Stomach (tissue), 8 donors: ENCODE measurements at regions not wholly inside any gene's neighbourhood (a gene's known extent, or its start where the extent isn't known, plus 50 kb on each side); places are given as distances from the start of the nearest gene placed in this dataset.

Experiments
- DNase-seq, 2 donors: peaks; one replicate each; pipeline versions ENCODE4 v3.0.0 to v3.0.0-alpha.2; 2013 to 2019
- H3K27ac ChIP-seq, 5 donors: fragments of 200-600 bp in 4 of 5; sonication (generic) in 4 of 5; one replicate each; pipeline ENCODE4 v1.5.1; 2013 to 2019; ENCODE audit warnings: mild to moderate bottlenecking in 1 of 5, moderate library complexity in 1 of 5
- H3K27me3 ChIP-seq, 3 donors: fragments of 200-600 bp; sonication (generic); one replicate each; pipeline ENCODE4 v1.5.1; 2017 to 2019; ENCODE audit warnings: mixed run types in 1 of 3
- H3K36me3 ChIP-seq, 4 donors: fragments of 200-600 bp; sonication (generic); 1 replicate in 3 of 4; 2 replicates in 1 of 4; pipeline ENCODE4 v1.5.1; 2016 to 2019
- H3K4me1 ChIP-seq, 4 donors: fragments of 200-600 bp; sonication (generic); one replicate each; pipeline ENCODE4 v1.5.1; 2016 to 2019
- H3K4me3 ChIP-seq, 4 donors: fragments of 200-600 bp; sonication (generic) in 3 of 4; one replicate each; pipeline ENCODE4 v1.5.1; 2016 to 2019; ENCODE audit warnings: mild to moderate bottlenecking in 1 of 4
- H3K9me3 ChIP-seq, 4 donors: fragments of 200-600 bp; sonication (generic); one replicate each; pipeline ENCODE4 v1.5.1; 2016 to 2019
- EP300 ChIP-seq: sonication (generic); formaldehyde crosslinking; IDR thresholded peaks from one replicate; pipeline ENCODE4 v1.6.1; 2017; ENCODE audit warnings: antibody characterized with exemption
- POLR2A ChIP-seq, 4 donors: fragments of 450-650 bp; IDR thresholded peaks; one replicate each; pipeline ENCODE4 v1.6.1; 2016; ENCODE audit warnings: antibody characterized with exemption in 4 of 4, control low read depth in 2 of 4, mild to moderate bottlenecking in 1 of 4, moderate library complexity in 1 of 4
- POLR2AphosphoS5 ChIP-seq, 3 donors: sonication (generic); formaldehyde crosslinking; IDR thresholded peaks; one replicate each; pipeline ENCODE4 v1.6.1; 2016; ENCODE audit warnings: antibody characterized with exemption in 3 of 3
- WGBS, 5 donors: extraction: QIAGEN DNeasy Blood & Tissue Kit in 3 of 5; methylation state at CpG; one replicate each; pipeline versions ENCODE4 v1.1.5 to v1.1.7; 2013 to 2018; 5-methylcytosine and 5-hydroxymethylcytosine counted together
- intact Hi-C: fragments of 100-400 bp; cut with DNase I; formaldehyde crosslinking; loops from one replicate; pipeline ENCODE4 v1.15.1; 2023; ENCODE audit warnings: low total_unique reads
- TF ChIP-seq, protein P1 (sequence below), 7 experiments: fragments of 450-650 bp in 4 of 7; fragments of 200-600 bp in 3 of 7; sonication (generic) in 3 of 7; IDR thresholded peaks; one replicate each; pipeline ENCODE4 v1.5.1; 2016 to 2019; ENCODE audit warnings: antibody characterized with exemption in 7 of 7, control low read depth in 2 of 7, mild to moderate bottlenecking in 1 of 7
- donor health status: healthy with polysubstance abuse.
- donor health status: Bipolar disorder and iron deficiency.
- donor health status: healthy.

DNA sequence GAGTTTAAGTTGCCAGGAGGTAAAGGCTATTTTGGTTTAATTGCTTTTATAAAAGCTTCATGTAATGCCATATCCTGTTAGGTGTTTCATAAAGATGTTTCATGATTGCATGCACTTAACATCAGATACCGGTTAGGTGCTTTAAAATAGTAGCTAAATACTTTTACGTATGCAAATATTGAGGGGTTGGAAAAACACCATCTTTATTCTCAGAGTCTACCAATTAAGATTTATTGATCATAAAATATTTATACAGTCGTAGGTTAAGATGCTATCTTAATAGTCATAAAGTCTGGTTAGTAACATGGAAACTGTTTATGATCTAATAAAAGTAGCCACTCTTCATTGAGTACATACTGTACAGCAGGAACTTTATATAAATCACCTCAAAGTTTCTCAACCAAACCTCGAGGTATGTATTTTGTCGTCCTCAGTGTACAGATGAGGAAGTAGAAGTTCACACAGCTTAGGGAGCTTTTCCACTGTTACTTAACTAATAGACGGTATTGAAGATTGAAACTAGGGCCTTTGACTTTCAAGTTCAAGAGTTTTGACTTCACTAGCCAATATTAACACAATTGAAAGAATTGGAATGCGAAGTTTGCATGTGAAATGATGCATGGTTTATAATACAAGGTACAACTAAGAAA lies 897.1 kb downstream of the GATA3 start:
- Histone ChIP-seq H3K4me3 (no peak overlapping the region), H3K36me3 (no peaks in the 10 kb centered on the region), H3K27ac (no peak overlapping the region), H3K4me1 (no peaks in the 10 kb centered on the region), H3K27me3 (no peaks in the 10 kb centered on the region), H3K9me3 (peaks cover 0 to 8% (median 0%) of the 10 kb centered on the region in 4 donors)
- TF ChIP-seq POLR2A (IDR thresholded peaks at IDR 0.05) (no peak), EP300 (no peak), POLR2AphosphoS5 (IDR thresholded peaks at IDR 0.05) (no peak)
- TF ChIP-seq, protein P1, sequence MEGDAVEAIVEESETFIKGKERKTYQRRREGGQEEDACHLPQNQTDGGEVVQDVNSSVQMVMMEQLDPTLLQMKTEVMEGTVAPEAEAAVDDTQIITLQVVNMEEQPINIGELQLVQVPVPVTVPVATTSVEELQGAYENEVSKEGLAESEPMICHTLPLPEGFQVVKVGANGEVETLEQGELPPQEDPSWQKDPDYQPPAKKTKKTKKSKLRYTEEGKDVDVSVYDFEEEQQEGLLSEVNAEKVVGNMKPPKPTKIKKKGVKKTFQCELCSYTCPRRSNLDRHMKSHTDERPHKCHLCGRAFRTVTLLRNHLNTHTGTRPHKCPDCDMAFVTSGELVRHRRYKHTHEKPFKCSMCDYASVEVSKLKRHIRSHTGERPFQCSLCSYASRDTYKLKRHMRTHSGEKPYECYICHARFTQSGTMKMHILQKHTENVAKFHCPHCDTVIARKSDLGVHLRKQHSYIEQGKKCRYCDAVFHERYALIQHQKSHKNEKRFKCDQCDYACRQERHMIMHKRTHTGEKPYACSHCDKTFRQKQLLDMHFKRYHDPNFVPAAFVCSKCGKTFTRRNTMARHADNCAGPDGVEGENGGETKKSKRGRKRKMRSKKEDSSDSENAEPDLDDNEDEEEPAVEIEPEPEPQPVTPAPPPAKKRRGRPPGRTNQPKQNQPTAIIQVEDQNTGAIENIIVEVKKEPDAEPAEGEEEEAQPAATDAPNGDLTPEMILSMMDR (IDR thresholded peaks at IDR 0.05) = no peak
- WGBS, 5 donors = 73 to 79% (median 76%) methylated on average over 7 of the region's 7 CpGs
- DNase-seq = no peak
- intact Hi-C loops = no loop called here

DNA sequence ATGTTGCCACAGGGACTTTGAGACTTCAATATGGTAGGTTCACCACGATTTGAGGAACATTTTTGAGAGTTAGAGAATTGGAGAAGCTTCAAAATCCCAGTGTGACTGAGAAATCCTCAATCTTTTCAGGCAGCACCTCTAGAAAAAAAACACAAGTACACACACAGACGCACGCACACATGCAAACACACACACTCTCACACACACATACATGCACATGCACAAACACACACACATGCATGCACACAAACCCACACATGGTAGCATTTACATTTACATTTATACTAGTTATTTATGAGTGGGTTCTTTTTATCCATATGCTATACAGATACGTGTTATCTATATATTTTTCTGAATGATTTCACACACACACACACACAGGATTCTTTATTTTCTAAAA lies 901.9 kb downstream of the GATA3 start:
- intact Hi-C loops = no loop called here
- TF ChIP-seq EP300 (no peak), POLR2A (IDR thresholded peaks at IDR 0.05) (no peak), POLR2AphosphoS5 (IDR thresholded peaks at IDR 0.05) (no peak)
- TF ChIP-seq, protein P1 (IDR thresholded peaks at IDR 0.05) = no peak
- DNase-seq = no peak
- Histone ChIP-seq H3K27ac (no peak overlapping the region), H3K9me3 (peaks cover 0 to 8% (median 0%) of the 10 kb centered on the region in 4 donors), H3K4me1 (no peaks in the 10 kb centered on the region), H3K27me3 (no peaks in the 10 kb centered on the region), H3K4me3 (no peak overlapping the region), H3K36me3 (no peaks in the 10 kb centered on the region)
- WGBS, 5 donors = 65 to 75% (median 69%) methylated on average over 4 of the region's 4 CpGs

DNA sequence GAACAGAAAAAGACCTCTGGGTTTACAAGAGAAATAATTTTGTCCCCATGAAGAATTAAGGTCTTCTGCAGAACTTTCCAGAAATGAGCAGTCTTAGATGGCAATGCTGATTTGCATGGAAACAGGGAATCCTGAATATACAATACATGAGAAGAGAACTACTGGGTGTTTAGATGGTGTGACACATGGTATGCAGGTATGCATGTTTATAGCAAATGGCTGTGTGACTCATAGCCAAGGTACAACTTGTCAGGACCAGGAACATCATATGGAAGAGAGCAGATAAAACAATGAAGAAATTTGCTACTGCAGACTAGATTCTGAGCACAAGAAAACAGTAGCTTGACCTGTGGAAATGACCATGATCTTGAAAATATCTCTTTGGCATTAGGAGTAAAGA lies 907.8 kb downstream of the GATA3 start:
- Histone ChIP-seq H3K4me3 (no peak overlapping the region), H3K9me3 (peaks cover 0 to 7% (median 0%) of the 10 kb centered on the region in 4 donors), H3K36me3 (no peaks in the 10 kb centered on the region), H3K4me1 (no peaks in the 10 kb centered on the region), H3K27ac (no peak overlapping the region), H3K27me3 (no peaks in the 10 kb centered on the region)
- no peak for DNase-seq
- intact Hi-C loops = no loop called here
- TF ChIP-seq POLR2A (IDR thresholded peaks at IDR 0.05) = no peak
- no peak for TF ChIP-seq POLR2AphosphoS5 (IDR thresholded peaks at IDR 0.05)
- TF ChIP-seq EP300 = no peak
- TF ChIP-seq, protein P1 (IDR thresholded peaks at IDR 0.05) = no peak

DNA sequence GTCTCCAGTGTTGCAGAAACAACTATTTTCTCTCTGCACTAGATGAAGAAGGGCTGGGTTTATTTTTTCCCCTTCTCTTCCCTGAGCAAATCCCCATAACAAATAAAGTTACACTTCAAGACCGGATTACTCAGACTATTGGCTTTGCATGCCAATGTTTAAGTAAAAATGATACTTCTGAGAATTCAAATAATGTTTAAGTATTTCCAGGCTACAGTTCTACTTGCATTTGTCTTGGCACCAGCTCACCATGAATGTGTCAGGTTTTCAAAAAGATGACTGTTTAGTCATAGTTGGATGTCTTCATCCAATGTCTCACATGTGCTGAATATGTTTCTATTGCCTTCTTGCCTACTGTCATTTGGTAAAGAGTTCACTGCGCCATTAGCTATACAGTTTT lies 912.6 kb downstream of the GATA3 start:
- Histone ChIP-seq H3K27ac (no peak overlapping the region), H3K36me3 (no peaks in the 10 kb centered on the region), H3K9me3 (peaks cover 0 to 7% (median 0%) of the 10 kb centered on the region in 4 donors), H3K27me3 (no peaks in the 10 kb centered on the region), H3K4me1 (no peaks in the 10 kb centered on the region), H3K4me3 (no peak overlapping the region)
- no peak for DNase-seq
- 78 to 87% (median 83%) methylated on average over 2 of the region's 2 CpGs for WGBS, 5 donors
- intact Hi-C loops = no loop called here
- TF ChIP-seq, protein P1 (IDR thresholded peaks at IDR 0.05) = no peak
- TF ChIP-seq POLR2AphosphoS5 (IDR thresholded peaks at IDR 0.05) (no peak), POLR2A (IDR thresholded peaks at IDR 0.05) (no peak), EP300 (no peak)
